Fibroblast of pulmonary artery (primary cell): ENCODE measurements at regions not wholly inside any gene's neighbourhood (a gene's known extent, or its start where the extent isn't known, plus 50 kb on each side); places are given as distances from the start of the nearest gene placed in this dataset.
A peak's percentile ranks its signal among the peaks of the same experiment; 100 is the strongest.
"Not testable (repeated sequence)": the region's sequence is repeated elsewhere in the genome, so short reads cannot be mapped to it uniquely, and the experiment has no call there.

Experiments
- DNase-seq: peaks from one replicate; pipeline ENCODE4 v3.0.0-alpha.2; 2010; ENCODE audit warnings: low read depth
- H3K4me3 ChIP-seq: replicated peaks from 2 replicates; pipeline ENCODE4 v1.5.1; 2011; ENCODE audit warnings: low read depth, mild to moderate bottlenecking, control low read depth, low read length, moderate library complexity
- TF ChIP-seq, protein P1 (sequence below): IDR thresholded peaks from 2 replicates; pipeline ENCODE4 v1.5.1; 2011; ENCODE audit warnings: mild to moderate bottlenecking, control low read depth, low read length, inconsistent platforms; ENCODE audit errors: missing control alignments

DNA sequence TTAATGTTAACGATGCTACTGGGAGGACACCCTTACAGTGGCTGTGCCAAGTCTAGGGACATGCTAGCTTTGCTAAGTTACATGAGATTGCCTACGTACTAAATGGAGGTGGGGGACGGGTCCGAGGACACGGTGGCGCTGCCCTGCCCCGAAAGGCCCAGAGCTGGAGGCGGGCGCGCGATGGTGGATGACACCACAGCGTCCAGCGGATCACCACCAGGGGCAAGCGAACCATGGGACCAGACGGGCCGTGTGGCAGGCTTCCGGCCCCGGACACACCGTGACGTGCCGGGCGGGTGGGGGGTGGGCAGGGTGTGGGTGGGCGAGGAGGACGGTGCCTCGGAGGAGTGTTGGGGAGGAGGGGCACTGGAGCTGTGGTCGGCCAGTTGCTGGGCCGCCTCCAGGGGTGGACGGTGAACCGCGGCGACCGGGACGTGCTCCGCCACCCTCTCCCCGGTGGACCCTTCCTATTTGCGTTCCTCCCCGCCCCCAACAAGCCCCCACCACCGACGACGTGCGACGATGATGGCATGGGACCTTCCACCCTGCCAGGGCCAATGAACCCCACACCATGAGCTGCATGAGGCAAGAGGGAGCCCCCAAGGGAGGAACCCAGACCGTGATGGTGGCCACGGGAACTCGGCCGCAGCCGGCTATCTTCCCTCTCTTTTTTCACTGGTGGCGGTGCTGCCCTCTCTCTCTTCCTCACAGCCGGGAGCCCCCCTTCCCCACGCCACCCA, 773.3 kb upstream of the DEFB115 start:
- no peak for DNase-seq
- TF ChIP-seq, protein P1, sequence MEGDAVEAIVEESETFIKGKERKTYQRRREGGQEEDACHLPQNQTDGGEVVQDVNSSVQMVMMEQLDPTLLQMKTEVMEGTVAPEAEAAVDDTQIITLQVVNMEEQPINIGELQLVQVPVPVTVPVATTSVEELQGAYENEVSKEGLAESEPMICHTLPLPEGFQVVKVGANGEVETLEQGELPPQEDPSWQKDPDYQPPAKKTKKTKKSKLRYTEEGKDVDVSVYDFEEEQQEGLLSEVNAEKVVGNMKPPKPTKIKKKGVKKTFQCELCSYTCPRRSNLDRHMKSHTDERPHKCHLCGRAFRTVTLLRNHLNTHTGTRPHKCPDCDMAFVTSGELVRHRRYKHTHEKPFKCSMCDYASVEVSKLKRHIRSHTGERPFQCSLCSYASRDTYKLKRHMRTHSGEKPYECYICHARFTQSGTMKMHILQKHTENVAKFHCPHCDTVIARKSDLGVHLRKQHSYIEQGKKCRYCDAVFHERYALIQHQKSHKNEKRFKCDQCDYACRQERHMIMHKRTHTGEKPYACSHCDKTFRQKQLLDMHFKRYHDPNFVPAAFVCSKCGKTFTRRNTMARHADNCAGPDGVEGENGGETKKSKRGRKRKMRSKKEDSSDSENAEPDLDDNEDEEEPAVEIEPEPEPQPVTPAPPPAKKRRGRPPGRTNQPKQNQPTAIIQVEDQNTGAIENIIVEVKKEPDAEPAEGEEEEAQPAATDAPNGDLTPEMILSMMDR, result no peak
- no peak overlapping the region for H3K4me3 ChIP-seq

GRCh38 chr20:30484749-30485070, 772.8 kb upstream of the DEFB115 start:
- no peak overlapping the region for H3K4me3 ChIP-seq
- DNase-seq, result no peak
- TF ChIP-seq, protein P1, result no peak

GRCh38 chr20:30485331-30486102, 771.9 kb upstream of the DEFB115 start:
- TF ChIP-seq, protein P1, result no peak
- H3K4me3 ChIP-seq, result no peak overlapping the region
- no peak for DNase-seq

DNA sequence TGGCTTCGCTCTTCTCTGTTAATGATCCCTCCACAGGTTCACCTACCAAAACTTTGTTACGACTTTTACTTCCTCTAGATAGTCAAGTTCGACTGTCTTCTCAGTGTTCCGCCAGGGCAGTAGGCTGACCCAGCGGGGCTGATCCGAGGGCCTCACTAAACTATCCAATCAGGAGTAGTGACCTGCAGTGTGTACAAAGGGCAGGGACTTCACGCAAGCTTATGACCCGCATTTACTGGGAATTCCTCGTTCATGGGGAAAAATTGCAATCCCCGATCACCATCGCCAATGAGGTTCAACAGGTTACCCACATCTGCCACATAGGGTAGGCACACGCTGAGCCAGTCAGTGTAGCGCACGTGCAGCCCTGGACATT, 771.4 kb upstream of the DEFB115 start:
- peak; percentile 1 for DNase-seq
- TF ChIP-seq, protein P1, result no peak
- no peak overlapping the region for H3K4me3 ChIP-seq

DNA sequence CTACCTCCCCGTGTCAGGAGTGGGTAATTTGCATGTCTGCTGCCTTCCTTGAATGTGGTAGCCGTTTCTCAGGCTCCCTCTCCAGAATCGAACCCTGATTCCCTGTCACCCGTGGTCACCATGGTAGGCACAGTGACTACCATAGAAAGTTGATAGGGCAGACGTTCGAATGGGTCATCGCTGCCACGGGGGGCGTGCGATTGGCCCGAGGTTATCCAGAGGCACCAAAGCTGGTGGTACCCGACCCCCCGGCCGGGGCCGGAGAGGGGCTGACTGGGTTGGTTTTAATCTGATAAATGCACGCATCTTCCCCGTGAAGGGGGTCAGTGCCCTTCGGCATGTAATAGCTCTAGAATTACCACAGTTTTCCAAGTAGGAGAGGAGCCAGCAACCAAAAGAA, 770.0 kb upstream of the DEFB115 start:
- not testable (repeated sequence) for H3K4me3 ChIP-seq, DNase-seq

DNA sequence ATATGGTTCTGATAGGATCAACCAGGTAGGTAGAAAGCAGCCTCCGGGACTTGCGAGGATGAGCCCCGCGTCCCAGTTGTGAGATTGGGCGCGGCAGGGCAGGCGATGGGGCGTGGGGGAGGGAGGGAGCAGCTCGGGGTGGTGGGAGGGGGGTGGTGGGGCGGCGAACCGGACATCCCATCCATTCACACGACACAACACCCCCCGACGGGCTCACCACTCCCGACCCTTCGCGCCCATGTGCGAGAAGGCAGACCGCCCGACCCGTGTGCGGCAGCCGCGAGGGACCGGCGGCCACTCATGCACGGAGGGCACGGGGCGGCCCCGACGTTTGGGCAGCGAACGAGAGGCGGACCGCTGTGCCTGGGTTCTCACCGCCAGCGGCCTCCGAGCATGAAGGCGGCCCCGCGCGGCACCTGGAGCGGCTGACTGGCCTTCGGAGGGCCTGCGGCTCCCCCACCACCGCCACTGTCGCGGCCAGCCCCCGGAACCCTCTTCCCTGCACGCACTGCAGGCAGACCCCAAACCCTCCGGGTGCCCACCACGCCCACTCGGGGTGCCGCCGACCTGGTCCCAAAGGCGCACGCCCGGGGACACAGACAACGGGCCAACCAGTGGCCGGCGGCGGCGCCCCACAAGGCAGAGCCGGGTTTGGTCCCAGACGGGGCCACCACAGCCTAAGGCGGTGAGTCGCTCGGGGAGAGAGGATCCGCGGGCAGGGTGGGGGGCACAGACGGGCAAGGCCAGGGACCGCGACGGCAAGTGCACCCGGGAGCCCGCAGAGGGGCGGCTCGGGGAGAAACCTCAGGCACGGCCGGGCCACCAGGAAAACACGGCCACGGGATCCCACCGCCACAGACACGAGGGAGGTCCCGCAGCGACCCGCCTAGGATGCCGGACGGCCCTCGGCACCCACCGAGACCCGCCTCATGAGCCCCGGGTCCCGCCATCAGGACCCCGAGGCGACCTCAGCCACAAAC, 769.2 kb upstream of the DEFB115 start:
- TF ChIP-seq, protein P1, result no peak
- no peak overlapping the region for H3K4me3 ChIP-seq
- no peak for DNase-seq
